OCI-LY1 (cell line): ENCODE measurements at regions not wholly inside any gene's neighbourhood (a gene's known extent, or its start where the extent isn't known, plus 50 kb on each side); places are given as distances from the start of the nearest gene placed in this dataset.

Experiments
- CTCF ChIP-seq: fragments of 200-600 bp; sonication (generic), shearing (Covaris generic); IDR thresholded peaks from 2 replicates; pipeline ENCODE4 v1.5.1; 2017; ENCODE audit warnings: mild to moderate bottlenecking, antibody characterized with exemption, low read length, moderate library complexity, mixed read lengths
- EZH2 ChIP-seq: fragments of 200-600 bp; sonication (generic), shearing (Covaris generic); IDR thresholded peaks from 2 replicates; pipeline ENCODE4 v1.8.0; 2017; ENCODE audit warnings: borderline replicate concordance, mixed run types, mild to moderate bottlenecking, antibody characterized with exemption, low read length, moderate library complexity, mixed read lengths

DNA sequence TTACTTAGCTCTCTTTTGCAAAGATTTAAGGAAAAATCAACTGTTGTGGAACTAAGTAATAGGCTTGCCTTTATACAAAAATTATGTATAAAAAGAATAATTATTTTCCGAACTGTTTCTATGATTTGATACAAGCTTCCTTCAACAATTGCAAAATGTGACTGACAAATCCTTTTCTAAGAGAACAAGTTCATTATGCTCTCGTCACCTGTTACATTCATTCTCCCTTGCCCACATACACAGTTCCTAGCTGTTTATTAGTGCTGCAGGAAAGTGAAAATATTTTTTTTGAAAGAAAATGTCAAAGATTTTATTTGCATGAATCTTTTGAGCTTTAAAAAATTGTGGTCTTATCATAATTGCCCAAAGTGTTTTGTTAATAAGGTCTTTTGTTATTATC is 466.2 kb downstream of the USP25 start:
- TF ChIP-seq CTCF: no peak
- TF ChIP-seq EZH2: no peak
